GM12878 (cell line): ENCODE measurements at regions not wholly inside any gene's neighbourhood (a gene's known extent, or its start where the extent isn't known, plus 50 kb on each side); places are given as distances from the start of the nearest gene placed in this dataset.
A peak's percentile ranks its signal among the peaks of the same experiment; 100 is the strongest.

Source experiments
- ATAC-seq: fragments of 200-7000 bp; cut with Tn5 transposase; 3 replicates; pipeline ENCODE4 v1.9.1; 2020; ENCODE audit warnings: mild to moderate bottlenecking, moderate library complexity
- BruUV-seq: library from RNA; stranded (reverse); fragments of 400-500 nt; replicated peaks from 2 replicates; lab custom pipeline; 2021; lab: Mats Ljungman, UMichigan
- CTCF ChIA-PET: fragments of 300-600 bp; sonication (Branson Sonifier 250); formaldehyde crosslinking; extraction: SDS; loops from one replicate; lab custom pipeline; 2021; ENCODE audit warnings: inconsistent platforms; lab: Yijun Ruan, JAX
- POLR2A ChIA-PET: fragments of 350-600 bp; formaldehyde crosslinking; extraction: SDS; loops from one replicate; lab custom pipeline; 2021; ENCODE audit warnings: inconsistent platforms; lab: Charles Lee
- RAD21 ChIA-PET: fragments of 300-600 bp; sonication (Branson Sonifier 250); formaldehyde crosslinking; loops from one replicate; lab custom pipeline; 2023; ENCODE audit warnings: antibody characterized with exemption; ENCODE audit not compliant: unreplicated experiment; lab: Charles Lee
- SMC1A ChIA-PET: fragments of 300-600 bp; sonication (Branson Sonifier 250); formaldehyde crosslinking; loops from one replicate; lab custom pipeline; 2023; ENCODE audit not compliant: unreplicated experiment, uncharacterized antibody; lab: Charles Lee
- DNase-seq: peaks from one replicate; pipeline ENCODE4 v3.0.0-alpha.2; 2011; ENCODE audit warnings: low read depth, low spot score
- FAIRE-seq: peaks from 3 replicates; lab custom pipeline; 2011; peaks lifted over from hg19 to GRCh38; lab: Jason Lieb, UNC
- H2AFZ ChIP-seq: 2 replicates; pipeline ENCODE4 v1.6.0; 2011; ENCODE audit warnings: low read depth, low read length, control low read depth; ENCODE audit not compliant: control insufficient read depth
- H3K27ac ChIP-seq: 2 replicates; pipeline ENCODE4 v1.5.1; 2011; ENCODE audit warnings: control low read depth; ENCODE audit not compliant: control insufficient read depth, insufficient read depth
- H3K27me3 ChIP-seq, 2 experiments: replicated peaks in 1 of 2; 2 replicates each; pipeline versions ENCODE4 v1.6.0 to v1.6.1; 2011; ENCODE audit warnings: low read length in 1 of 2; ENCODE audit not compliant: control insufficient read depth in 2 of 2, insufficient read depth in 2 of 2
- H3K36me3 ChIP-seq, 2 experiments: 2 replicates each; pipeline ENCODE4 v1.5.1; 2011; ENCODE audit warnings: low read length in 1 of 2; ENCODE audit not compliant: control insufficient read depth in 2 of 2, insufficient read depth in 2 of 2
- H3K4me1 ChIP-seq: 2 replicates; pipeline ENCODE4 v1.6.1; 2011; ENCODE audit warnings: mild to moderate bottlenecking, low read length, moderate library complexity, mixed read lengths; ENCODE audit not compliant: control insufficient read depth, insufficient read depth
- H3K4me2 ChIP-seq: 2 replicates; pipeline ENCODE4 v1.6.0; 2011; ENCODE audit warnings: control low read depth; ENCODE audit not compliant: control insufficient read depth, insufficient read depth
- H3K4me3 ChIP-seq: fragments of 200-600 bp; sonication (generic); 2 replicates; pipeline ENCODE4 v1.5.1; 2016
- H3K79me2 ChIP-seq: 2 replicates; pipeline ENCODE4 v1.6.0; 2011; ENCODE audit warnings: low read length; ENCODE audit not compliant: control insufficient read depth, insufficient read depth
- H3K9ac ChIP-seq: 2 replicates; pipeline ENCODE4 v1.8.0; 2011; ENCODE audit warnings: low read length, control low read depth, mixed read lengths; ENCODE audit not compliant: control insufficient read depth, insufficient read depth
- H3K9me3 ChIP-seq: replicated peaks from 3 replicates; pipeline ENCODE4 v1.5.1; 2011; ENCODE audit warnings: mild to moderate bottlenecking, low read length; ENCODE audit not compliant: control insufficient read depth, insufficient read depth
- H4K20me1 ChIP-seq: 2 replicates; pipeline ENCODE4 v1.6.0; 2011; ENCODE audit not compliant: control insufficient read depth, insufficient read depth
- CBX5 ChIP-seq: sonication (generic); IDR thresholded peaks from 2 replicates; pipeline ENCODE4 v1.6.1; 2016; ENCODE audit warnings: low read depth, moderate library complexity, mild to moderate bottlenecking, inconsistent platforms
- MEF2A ChIP-seq: IDR thresholded peaks from 2 replicates; pipeline ENCODE4 v1.6.1; 2011; ENCODE audit warnings: low read depth, mild to moderate bottlenecking, low read length, moderate library complexity; ENCODE audit not compliant: insufficient read depth
- SMARCA5 ChIP-seq: fragments of 450-650 bp; IDR thresholded peaks from 2 replicates; pipeline ENCODE4 v1.6.1; 2017; ENCODE audit warnings: mild to moderate bottlenecking
- SPI1 ChIP-seq: IDR thresholded peaks from 2 replicates; pipeline ENCODE4 v1.6.1; 2011; ENCODE audit warnings: low read depth, mild to moderate bottlenecking, low read length, moderate library complexity, borderline replicate concordance; ENCODE audit not compliant: insufficient read depth
- SREBF2 ChIP-seq: IDR thresholded peaks from 2 replicates; pipeline ENCODE4 v1.6.1; 2012; ENCODE audit warnings: mild to moderate bottlenecking, low read length
- WGBS: methylation state at CpG from one replicate; pipeline ENCODE4 v1.1.6; 2016; ENCODE audit warnings: low lambda C conversion rate; ENCODE audit not compliant: insufficient replicate concordance, insufficient coverage; ENCODE audit errors: missing lambda C conversion rate; 5-methylcytosine and 5-hydroxymethylcytosine counted together
- in situ Hi-C: fragments of 300-500 bp; cut with MboI; formaldehyde crosslinking; loops from 9 replicates; pipeline ENCODE4 v1.14.3; 2018; ENCODE audit warnings: mixed read lengths
- intact Hi-C: fragments of 100-400 bp; cut with micrococcal nuclease; formaldehyde crosslinking; loops from one replicate; pipeline ENCODE4 v1.14.2; 2022; ENCODE audit not compliant: unreplicated experiment
- TF ChIP-seq, protein P1 (sequence below): fragments of 450-650 bp; IDR thresholded peaks from 2 replicates; pipeline ENCODE4 v1.6.1; 2018; ENCODE audit warnings: mild to moderate bottlenecking, low read depth, moderate library complexity; ENCODE audit not compliant: partially characterized antibody
- TF ChIP-seq, protein P2 (sequence below): IDR thresholded peaks from 2 replicates; pipeline ENCODE4 v1.6.1; 2011; ENCODE audit warnings: mild to moderate bottlenecking, low read depth, low read length, moderate library complexity; ENCODE audit not compliant: insufficient replicate concordance

DNA sequence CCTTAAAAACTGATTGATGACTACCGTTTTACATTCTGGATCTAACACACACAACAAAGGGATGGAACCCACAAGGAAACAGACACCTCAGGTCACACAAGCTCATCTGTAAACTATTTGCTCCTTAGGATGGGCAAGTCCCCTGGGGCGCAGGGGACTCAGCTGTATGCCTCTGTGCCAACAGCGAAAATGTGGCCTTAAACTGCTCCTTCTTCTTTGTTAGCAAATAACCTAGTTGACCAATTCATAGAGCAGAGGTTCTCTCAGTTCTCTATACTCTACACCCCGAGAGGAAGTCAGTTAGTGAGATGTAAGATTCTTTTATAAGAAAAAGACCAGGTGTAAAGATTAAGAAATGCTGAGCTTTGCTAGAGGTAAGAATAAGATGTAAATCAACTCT, 181.9 kb upstream of the PRSS58 start:
- H3K27ac ChIP-seq, result no peak overlapping the region
- DNase-seq (no peak), FAIRE-seq (no peak), ATAC-seq (peak; percentile 54)
- H3K79me2 ChIP-seq, result no peaks in the 10 kb centered on the region
- no peaks in the 10 kb centered on the region; a peak in 1 of 4 replicates for H3K27me3 ChIP-seq
- no peak overlapping the region for H3K4me3 ChIP-seq
- no peaks in the 10 kb centered on the region for H3K9me3 ChIP-seq
- intact Hi-C loops, result no loop called here
- no peak overlapping the region for H3K9ac ChIP-seq
- no peak overlapping the region for H3K4me2 ChIP-seq
- H3K36me3 ChIP-seq, result no peaks in the 10 kb centered on the region
- WGBS, result 1% methylated on average over 4 of the region's 4 CpGs
- no TSS peak for BruUV-seq
- SMC1A ChIA-PET, result interaction anchor here (1.3 kb wide), 1 partner anchor 40 kb away, joined by 3 read pairs; no protein-coding TSS in a partner anchor
- POLR2A ChIA-PET, result no interaction called here
- RAD21 ChIA-PET, result no interaction called here
- H4K20me1 ChIP-seq, result no peaks in the 10 kb centered on the region
- peaks cover 5% of the 10 kb centered on the region for H3K4me1 ChIP-seq
- no peak for TF ChIP-seq SMARCA5
- TF ChIP-seq, protein P1, sequence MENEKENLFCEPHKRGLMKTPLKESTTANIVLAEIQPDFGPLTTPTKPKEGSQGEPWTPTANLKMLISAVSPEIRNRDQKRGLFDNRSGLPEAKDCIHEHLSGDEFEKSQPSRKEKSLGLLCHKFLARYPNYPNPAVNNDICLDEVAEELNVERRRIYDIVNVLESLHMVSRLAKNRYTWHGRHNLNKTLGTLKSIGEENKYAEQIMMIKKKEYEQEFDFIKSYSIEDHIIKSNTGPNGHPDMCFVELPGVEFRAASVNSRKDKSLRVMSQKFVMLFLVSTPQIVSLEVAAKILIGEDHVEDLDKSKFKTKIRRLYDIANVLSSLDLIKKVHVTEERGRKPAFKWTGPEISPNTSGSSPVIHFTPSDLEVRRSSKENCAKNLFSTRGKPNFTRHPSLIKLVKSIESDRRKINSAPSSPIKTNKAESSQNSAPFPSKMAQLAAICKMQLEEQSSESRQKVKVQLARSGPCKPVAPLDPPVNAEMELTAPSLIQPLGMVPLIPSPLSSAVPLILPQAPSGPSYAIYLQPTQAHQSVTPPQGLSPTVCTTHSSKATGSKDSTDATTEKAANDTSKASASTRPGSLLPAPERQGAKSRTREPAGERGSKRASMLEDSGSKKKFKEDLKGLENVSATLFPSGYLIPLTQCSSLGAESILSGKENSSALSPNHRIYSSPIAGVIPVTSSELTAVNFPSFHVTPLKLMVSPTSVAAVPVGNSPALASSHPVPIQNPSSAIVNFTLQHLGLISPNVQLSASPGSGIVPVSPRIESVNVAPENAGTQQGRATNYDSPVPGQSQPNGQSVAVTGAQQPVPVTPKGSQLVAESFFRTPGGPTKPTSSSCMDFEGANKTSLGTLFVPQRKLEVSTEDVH, result no peak
- TF ChIP-seq SPI1, result peak; percentile 30; the same call in 1 of the 2 replicates
- TF ChIP-seq, protein P2, sequence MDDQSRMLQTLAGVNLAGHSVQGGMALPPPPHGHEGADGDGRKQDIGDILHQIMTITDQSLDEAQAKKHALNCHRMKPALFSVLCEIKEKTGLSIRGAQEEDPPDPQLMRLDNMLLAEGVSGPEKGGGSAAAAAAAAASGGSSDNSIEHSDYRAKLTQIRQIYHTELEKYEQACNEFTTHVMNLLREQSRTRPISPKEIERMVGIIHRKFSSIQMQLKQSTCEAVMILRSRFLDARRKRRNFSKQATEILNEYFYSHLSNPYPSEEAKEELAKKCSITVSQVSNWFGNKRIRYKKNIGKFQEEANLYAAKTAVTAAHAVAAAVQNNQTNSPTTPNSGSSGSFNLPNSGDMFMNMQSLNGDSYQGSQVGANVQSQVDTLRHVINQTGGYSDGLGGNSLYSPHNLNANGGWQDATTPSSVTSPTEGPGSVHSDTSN, result no peak
- TF ChIP-seq MEF2A, result no peak
- no peak for TF ChIP-seq SREBF2
- TF ChIP-seq CBX5, result no peak
- in situ Hi-C loops, result no loop called here
- H2AFZ ChIP-seq, result no peak overlapping the region
- CTCF ChIA-PET, result interaction anchor here (0.9 to 1.4 kb wide), 5 partner anchors 20 to 57 kb away, joined by 3 to 7 read pairs (median 3); no protein-coding TSS in a partner anchor
